ENCODE measurements at regions not wholly inside any gene's neighbourhood (a gene's known extent, or its start where the extent isn't known, plus 50 kb on each side); places are given as distances from the start of the nearest gene placed in this dataset.

GRCh38 chr13:29925457-29926097 is 75.2 kb upstream of the UBL3 start:
- DNase-seq (ENCODE audit: low spot score): no peak

GRCh38 chr13:29924482-29925350 is 74.3 kb upstream of the UBL3 start:
- DNase-seq (ENCODE audit: low spot score): no peak

- DNase-seq (ENCODE audit: low spot score): peak; percentile 49
Measured at GRCh38 chr13:29923554-29924481, 73.4 kb upstream of the UBL3 start.

- no peak for DNase-seq (ENCODE audit: low spot score)
Measured at GRCh38 chr13:29922896-29923295, 72.5 kb upstream of the UBL3 start.

- no peak for DNase-seq (ENCODE audit: low spot score)
Measured at GRCh38 chr13:29922281-29922821, 71.9 kb upstream of the UBL3 start.

- DNase-seq (ENCODE audit: low spot score): no peak
Measured at GRCh38 chr13:29921542-29921941, 71.1 kb upstream of the UBL3 start.

- no peak for DNase-seq (ENCODE audit: low spot score)
Measured at GRCh38 chr13:29920025-29920643, 69.7 kb upstream of the UBL3 start.

- no peak for DNase-seq (ENCODE audit: low spot score)
Measured at GRCh38 chr13:29918845-29919244, 68.4 kb upstream of the UBL3 start.

GRCh38 chr13:29917650-29918049 is 67.2 kb upstream of the UBL3 start:
- DNase-seq (ENCODE audit: low spot score): no peak

GRCh38 chr13:29914581-29914980 is 64.2 kb upstream of the UBL3 start:
- no peak for DNase-seq (ENCODE audit: low spot score)

GRCh38 chr13:29911781-29912418 is 61.5 kb upstream of the UBL3 start:
- no peak for DNase-seq (ENCODE audit: low spot score)

GRCh38 chr13:29909975-29910674 is 59.7 kb upstream of the UBL3 start:
- DNase-seq (ENCODE audit: low spot score): no peak

- no peak for DNase-seq (ENCODE audit: low spot score)
Measured at GRCh38 chr13:29909081-29909730, 58.8 kb upstream of the UBL3 start.

GRCh38 chr13:29908416-29909080 is 58.1 kb upstream of the UBL3 start:
- no peak for DNase-seq (ENCODE audit: low spot score)

- no peak for DNase-seq (ENCODE audit: low spot score)
Measured at GRCh38 chr13:29907670-29908069, 57.3 kb upstream of the UBL3 start.

GRCh38 chr13:29906432-29907011 is 56.1 kb upstream of the UBL3 start:
- no peak for DNase-seq (ENCODE audit: low spot score)

- DNase-seq (ENCODE audit: low spot score): no peak
Measured at GRCh38 chr13:29905845-29906244, 55.4 kb upstream of the UBL3 start.

- DNase-seq (ENCODE audit: low spot score): no peak
Measured at GRCh38 chr13:29903996-29904395, 53.6 kb upstream of the UBL3 start.

- DNase-seq (ENCODE audit: low spot score): no peak
Measured at GRCh38 chr13:29903543-29903942, 53.1 kb upstream of the UBL3 start.

Data from hematopoietic multipotent progenitor cell treated with erythropoietin and hydrocortisone succinate and interleukin-3 and kit ligand, for 17 days (in vitro differentiated cells).